Endothelial cell of umbilical vein (primary cell): ENCODE measurements at regions not wholly inside any gene's neighbourhood (a gene's known extent, or its start where the extent isn't known, plus 50 kb on each side); places are given as distances from the start of the nearest gene placed in this dataset.

ENCODE experiments used
- EZH2 ChIP-seq: IDR thresholded peaks from 2 replicates; pipeline ENCODE4 v1.6.1; 2012; ENCODE audit warnings: borderline replicate concordance, low read depth, mild to moderate bottlenecking, moderate library complexity, low read length, inconsistent platforms; ENCODE audit not compliant: severe bottlenecking
- GATA2 ChIP-seq: IDR thresholded peaks from 2 replicates; pipeline ENCODE4 v1.7.0; 2011; ENCODE audit warnings: low read depth, mild to moderate bottlenecking, moderate library complexity, mixed read lengths, low read length; ENCODE audit not compliant: insufficient read length, insufficient read depth
- JUN ChIP-seq: IDR thresholded peaks from 2 replicates; pipeline ENCODE4 v1.6.1; 2011; ENCODE audit warnings: borderline replicate concordance, low read depth; ENCODE audit not compliant: insufficient read length, insufficient read depth
- POLR2A ChIP-seq: IDR thresholded peaks from 2 replicates; pipeline ENCODE4 v1.6.1; 2012; ENCODE audit warnings: low read depth, mild to moderate bottlenecking, control low read depth, low read length

- no peak for TF ChIP-seq JUN
- no peak for TF ChIP-seq GATA2
- no peak for TF ChIP-seq POLR2A
- no peak for TF ChIP-seq EZH2
Measured at GRCh38 chr11:44434191-44434590, 124.3 kb upstream of the ALX4 start.
